Ishikawa (cell line): ENCODE measurements at regions not wholly inside any gene's neighbourhood (a gene's known extent, or its start where the extent isn't known, plus 50 kb on each side); places are given as distances from the start of the nearest gene placed in this dataset.

Experiments
- EP300 ChIP-seq: IDR thresholded peaks from 2 replicates; pipeline ENCODE4 v1.6.1; 2012; ENCODE audit warnings: borderline replicate concordance
- RAD21 ChIP-seq: IDR thresholded peaks from 2 replicates; pipeline ENCODE4 v1.6.1; 2012; ENCODE audit warnings: low read depth

DNA sequence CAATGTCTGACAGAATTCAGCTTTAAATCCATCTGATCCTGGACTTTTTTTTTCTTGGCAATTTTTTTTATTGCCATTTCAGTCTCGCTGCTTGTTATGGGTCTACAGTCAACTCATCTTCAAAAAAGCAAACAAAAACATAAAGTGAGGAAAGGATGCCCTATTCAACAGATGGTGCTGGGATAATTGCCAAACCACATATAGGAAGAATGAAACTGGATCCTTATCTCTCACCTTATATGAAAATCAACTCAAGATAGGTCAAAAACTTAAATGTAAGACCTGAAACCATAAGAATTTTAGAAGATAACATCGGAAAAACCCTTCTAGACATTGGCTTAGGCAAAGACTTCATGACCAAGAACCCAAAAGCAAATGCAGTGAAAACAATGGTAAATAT lies 389.1 kb upstream of the ST8SIA4 start:
- TF ChIP-seq RAD21 (no peak), EP300 (no peak)
